GM12878 (cell line): ENCODE measurements at regions not wholly inside any gene's neighbourhood (a gene's known extent, or its start where the extent isn't known, plus 50 kb on each side); places are given as distances from the start of the nearest gene placed in this dataset.

Experiments
- ATAC-seq: fragments of 200-7000 bp; cut with Tn5 transposase; 3 replicates; pipeline ENCODE4 v1.9.1; 2020; ENCODE audit warnings: mild to moderate bottlenecking, moderate library complexity
- BruUV-seq: library from RNA; stranded (reverse); fragments of 400-500 nt; replicated peaks from 2 replicates; lab custom pipeline; 2021; lab: Mats Ljungman, UMichigan
- CTCF ChIA-PET: fragments of 300-600 bp; sonication (Branson Sonifier 250); formaldehyde crosslinking; extraction: SDS; loops from one replicate; lab custom pipeline; 2021; ENCODE audit warnings: inconsistent platforms; lab: Yijun Ruan, JAX
- POLR2A ChIA-PET: fragments of 350-600 bp; formaldehyde crosslinking; extraction: SDS; loops from one replicate; lab custom pipeline; 2021; ENCODE audit warnings: inconsistent platforms; lab: Charles Lee
- RAD21 ChIA-PET: fragments of 300-600 bp; sonication (Branson Sonifier 250); formaldehyde crosslinking; loops from one replicate; lab custom pipeline; 2023; ENCODE audit warnings: antibody characterized with exemption; ENCODE audit not compliant: unreplicated experiment; lab: Charles Lee
- SMC1A ChIA-PET: fragments of 300-600 bp; sonication (Branson Sonifier 250); formaldehyde crosslinking; loops from one replicate; lab custom pipeline; 2023; ENCODE audit not compliant: unreplicated experiment, uncharacterized antibody; lab: Charles Lee
- DNase-seq: peaks from one replicate; pipeline ENCODE4 v3.0.0-alpha.2; 2011; ENCODE audit warnings: low read depth, low spot score
- FAIRE-seq: peaks from 3 replicates; lab custom pipeline; 2011; peaks lifted over from hg19 to GRCh38; lab: Jason Lieb, UNC
- H2AFZ ChIP-seq: 2 replicates; pipeline ENCODE4 v1.6.0; 2011; ENCODE audit warnings: low read depth, low read length, control low read depth; ENCODE audit not compliant: control insufficient read depth
- H3K27ac ChIP-seq: 2 replicates; pipeline ENCODE4 v1.5.1; 2011; ENCODE audit warnings: control low read depth; ENCODE audit not compliant: control insufficient read depth, insufficient read depth
- H3K27me3 ChIP-seq, 2 experiments: replicated peaks in 1 of 2; 2 replicates each; pipeline versions ENCODE4 v1.6.0 to v1.6.1; 2011; ENCODE audit warnings: low read length in 1 of 2; ENCODE audit not compliant: control insufficient read depth in 2 of 2, insufficient read depth in 2 of 2
- H3K36me3 ChIP-seq, 2 experiments: 2 replicates each; pipeline ENCODE4 v1.5.1; 2011; ENCODE audit warnings: low read length in 1 of 2; ENCODE audit not compliant: control insufficient read depth in 2 of 2, insufficient read depth in 2 of 2
- H3K4me1 ChIP-seq: 2 replicates; pipeline ENCODE4 v1.6.1; 2011; ENCODE audit warnings: mild to moderate bottlenecking, low read length, moderate library complexity, mixed read lengths; ENCODE audit not compliant: control insufficient read depth, insufficient read depth
- H3K4me2 ChIP-seq: 2 replicates; pipeline ENCODE4 v1.6.0; 2011; ENCODE audit warnings: control low read depth; ENCODE audit not compliant: control insufficient read depth, insufficient read depth
- H3K4me3 ChIP-seq: fragments of 200-600 bp; sonication (generic); 2 replicates; pipeline ENCODE4 v1.5.1; 2016
- H3K79me2 ChIP-seq: 2 replicates; pipeline ENCODE4 v1.6.0; 2011; ENCODE audit warnings: low read length; ENCODE audit not compliant: control insufficient read depth, insufficient read depth
- H3K9ac ChIP-seq: 2 replicates; pipeline ENCODE4 v1.8.0; 2011; ENCODE audit warnings: low read length, control low read depth, mixed read lengths; ENCODE audit not compliant: control insufficient read depth, insufficient read depth
- H3K9me3 ChIP-seq: replicated peaks from 3 replicates; pipeline ENCODE4 v1.5.1; 2011; ENCODE audit warnings: mild to moderate bottlenecking, low read length; ENCODE audit not compliant: control insufficient read depth, insufficient read depth
- H4K20me1 ChIP-seq: 2 replicates; pipeline ENCODE4 v1.6.0; 2011; ENCODE audit not compliant: control insufficient read depth, insufficient read depth
- CEBPZ ChIP-seq: fragments of 150-350 bp; IDR thresholded peaks from 2 replicates; pipeline ENCODE4 v1.6.1; 2016; ENCODE audit warnings: low read depth, low read length
- HCFC1 ChIP-seq: fragments of 150-350 bp; IDR thresholded peaks from 2 replicates; pipeline ENCODE4 v1.6.1; 2014; ENCODE audit warnings: low read length
- JUND ChIP-seq: IDR thresholded peaks from 2 replicates; pipeline ENCODE4 v1.6.1; 2012; ENCODE audit warnings: low read depth, mild to moderate bottlenecking, low read length, improper control_type of control experiment, moderate library complexity
- MEF2B ChIP-seq: fragments of 450-650 bp; IDR thresholded peaks from 2 replicates; pipeline ENCODE4 v1.6.1; 2018; ENCODE audit warnings: mild to moderate bottlenecking, moderate library complexity; ENCODE audit not compliant: partially characterized antibody, poor library complexity, severe bottlenecking
- NR2C2 ChIP-seq: IDR thresholded peaks from 2 replicates; pipeline ENCODE4 v1.6.1; 2011; ENCODE audit warnings: borderline replicate concordance, low read depth; ENCODE audit not compliant: control insufficient read depth, insufficient read length
- PML ChIP-seq: IDR thresholded peaks from 2 replicates; pipeline ENCODE4 v1.6.1; 2012; ENCODE audit warnings: low read length, inconsistent platforms
- RAD21 ChIP-seq: IDR thresholded peaks from 2 replicates; pipeline ENCODE4 v1.6.1; 2011; ENCODE audit warnings: mild to moderate bottlenecking, low read depth, low read length, moderate library complexity; ENCODE audit not compliant: insufficient read depth
- RELA ChIP-seq: fragments of 450-650 bp; IDR thresholded peaks from 2 replicates; pipeline ENCODE4 v1.8.0; 2014; ENCODE audit warnings: borderline replicate concordance; ENCODE audit not compliant: partially characterized antibody
- RFX5 ChIP-seq: IDR thresholded peaks from 2 replicates; pipeline ENCODE4 v1.6.1; 2011; ENCODE audit warnings: low read depth, low read length, improper control_type of control experiment
- SMAD5 ChIP-seq: IDR thresholded peaks from 2 replicates; pipeline ENCODE4 v1.6.1; 2016; ENCODE audit warnings: antibody characterized with exemption, low read depth
- TBL1XR1 ChIP-seq: IDR thresholded peaks from 2 replicates; pipeline ENCODE4 v1.6.1; 2012; ENCODE audit warnings: low read depth, low read length, improper control_type of control experiment
- WRNIP1 ChIP-seq: IDR thresholded peaks from 2 replicates; pipeline ENCODE4 v1.6.1; 2011; ENCODE audit warnings: low read depth, low read length, improper control_type of control experiment, borderline replicate concordance
- YY1 ChIP-seq: IDR thresholded peaks from 2 replicates; pipeline ENCODE4 v1.6.1; 2011; ENCODE audit warnings: low read depth, mild to moderate bottlenecking, low read length
- ZBTB11 ChIP-seq: fragments of 450-650 bp; formaldehyde crosslinking; IDR thresholded peaks from 2 replicates; pipeline ENCODE4 v1.5.0; 2022; ENCODE audit warnings: mild to moderate bottlenecking, missing genetic modification characterization
- WGBS: methylation state at CpG from one replicate; pipeline ENCODE4 v1.1.6; 2016; ENCODE audit warnings: low lambda C conversion rate; ENCODE audit not compliant: insufficient replicate concordance, insufficient coverage; ENCODE audit errors: missing lambda C conversion rate; 5-methylcytosine and 5-hydroxymethylcytosine counted together
- in situ Hi-C: fragments of 300-500 bp; cut with MboI; formaldehyde crosslinking; loops from 9 replicates; pipeline ENCODE4 v1.14.3; 2018; ENCODE audit warnings: mixed read lengths
- intact Hi-C: fragments of 100-400 bp; cut with micrococcal nuclease; formaldehyde crosslinking; loops from one replicate; pipeline ENCODE4 v1.14.2; 2022; ENCODE audit not compliant: unreplicated experiment

DNA sequence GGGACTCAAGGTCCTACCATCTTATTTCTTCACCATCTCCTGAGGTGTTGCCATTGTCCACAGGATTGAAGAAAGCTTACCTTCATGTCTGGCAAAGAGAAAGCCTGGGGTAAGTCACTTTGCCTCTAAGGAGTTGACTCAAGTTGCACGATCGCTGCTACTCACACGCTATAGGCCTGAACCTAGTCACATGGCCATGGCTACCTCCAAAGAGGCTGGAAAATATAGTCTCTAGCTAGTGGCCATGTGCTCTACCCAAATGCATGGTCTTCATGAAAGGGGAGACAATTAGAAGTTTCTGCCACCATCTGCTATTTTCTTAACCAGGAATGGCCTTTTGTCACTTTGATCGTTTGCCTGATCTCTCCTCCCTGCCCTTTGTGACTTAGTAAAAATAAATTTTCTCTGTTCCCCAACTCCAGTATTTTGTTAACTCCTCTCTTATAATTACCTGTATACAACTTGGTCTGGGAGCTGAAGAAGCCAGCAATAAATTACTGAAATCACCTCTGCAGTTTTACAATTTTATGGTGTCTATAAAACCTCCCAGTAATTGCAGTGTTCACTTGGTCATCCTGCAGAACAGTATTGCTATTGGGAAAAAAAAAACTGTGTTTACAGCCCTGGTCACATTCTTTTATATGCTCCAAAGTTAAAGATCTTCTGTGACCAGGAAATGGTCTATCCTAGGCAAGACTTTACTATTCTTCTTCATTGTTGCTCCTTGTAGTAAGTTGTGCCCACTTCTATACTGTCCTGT lies 126.7 kb upstream of the TSPAN5 start (continued):
- TF ChIP-seq WRNIP1: no peak
- TF ChIP-seq PML: no peak
- no peak for TF ChIP-seq RFX5

- 28% methylated on average over 5 of the region's 5 CpGs for WGBS
- BruUV-seq: no TSS peak
- TF ChIP-seq SMAD5 (no peak), CEBPZ (no peak), RELA (no peak), MEF2B (no peak), NR2C2 (no peak), RAD21 (no peak), JUND (no peak), ZBTB11 (CRISPR knock-in tag) (no peak), TBL1XR1 (no peak), YY1 (no peak), HCFC1 (no peak)
- Histone ChIP-seq H4K20me1 (no peaks in the 10 kb centered on the region), H3K4me2 (no peak overlapping the region), H3K79me2 (no peaks in the 10 kb centered on the region), H2AFZ (no peak overlapping the region), H3K4me3 (no peak overlapping the region), H3K9ac (no peak overlapping the region), H3K27me3 (no peaks in the 10 kb centered on the region; a peak in 1 of 4 replicates), H3K36me3 (no peaks in the 10 kb centered on the region), H3K27ac (no peak overlapping the region), H3K4me1 (no peaks in the 10 kb centered on the region), H3K9me3 (no peaks in the 10 kb centered on the region)
- in situ Hi-C loops (no loop called here), intact Hi-C loops (no loop called here)
- ATAC-seq (no peak), FAIRE-seq (no peak), DNase-seq (no peak)
- ChIA-PET SMC1A (no interaction called here), RAD21 (no interaction called here), CTCF (no interaction called here), POLR2A (no interaction called here)
Measured at GRCh38 chr4:98781641-98782357, 123.4 kb upstream of the TSPAN5 start.
